NOMO-1 treated with dmso at 0.1 percent for 144 hours (cell line): ENCODE measurements at regions not wholly inside any gene's neighbourhood (a gene's known extent, or its start where the extent isn't known, plus 50 kb on each side); places are given as distances from the start of the nearest gene placed in this dataset.

Experiments
- DNase-seq: peaks from one replicate; lab custom pipeline; 2025; ENCODE audit not compliant: unreplicated experiment; lab: John Stamatoyannopoulos, UW

DNA sequence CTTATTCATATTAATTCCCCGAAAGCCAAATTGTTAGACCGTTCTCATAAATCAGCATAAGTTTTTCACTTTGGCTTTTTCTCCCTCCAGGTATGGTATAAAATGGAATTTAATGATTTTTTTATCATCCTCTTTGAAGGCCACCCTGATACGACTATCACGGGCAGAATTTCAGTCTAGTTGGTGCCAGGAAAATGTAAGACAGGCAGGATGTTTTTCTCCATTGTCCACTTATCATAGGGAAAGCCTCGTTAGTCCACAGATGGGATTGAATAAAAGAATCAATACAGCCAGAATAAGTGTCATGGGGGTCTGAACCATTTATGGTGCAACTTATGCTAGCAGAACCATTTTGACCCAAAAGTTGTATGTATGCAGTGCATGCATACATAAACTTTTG, 566.0 kb upstream of the ARGLU1 start:
- DNase-seq: no peak

DNA sequence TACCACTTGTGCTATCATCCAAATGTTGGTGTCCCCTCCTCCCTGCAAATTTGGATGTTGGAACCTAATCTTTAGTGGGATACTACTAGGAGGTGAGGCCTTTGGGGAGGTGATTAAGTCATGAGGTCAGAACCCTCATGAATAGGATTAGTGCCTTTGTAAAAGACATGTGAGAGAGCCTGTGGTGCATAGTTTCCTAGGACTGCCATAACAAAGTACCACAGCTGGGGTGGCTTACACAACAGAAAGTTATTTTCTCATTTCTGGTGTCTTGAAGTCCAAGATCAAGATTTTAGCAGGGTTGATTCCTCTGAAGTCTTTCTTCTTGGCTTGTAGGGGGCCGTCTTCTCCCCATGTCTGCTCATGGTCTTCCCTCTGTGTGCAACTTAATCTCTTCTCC, 562.6 kb upstream of the ARGLU1 start:
- DNase-seq: no peak

DNA sequence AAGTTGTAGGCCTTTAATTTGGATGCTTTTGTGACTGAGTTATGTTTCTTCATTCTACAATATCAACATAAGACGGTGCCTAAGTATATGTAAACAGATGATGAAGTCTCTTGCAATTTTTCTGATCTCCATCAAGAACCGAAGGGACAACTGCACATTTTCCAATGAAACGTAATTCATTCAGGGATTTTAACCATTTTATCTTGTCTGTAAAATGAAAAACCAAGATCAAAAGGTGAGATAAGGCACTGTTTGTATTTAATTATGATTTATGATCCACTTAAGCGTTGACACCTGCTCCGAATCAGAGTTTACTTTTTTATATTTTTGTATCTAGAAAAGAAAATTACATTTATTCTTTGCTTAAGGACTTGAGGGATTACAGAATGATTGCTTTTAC, 556.8 kb upstream of the ARGLU1 start:
- no peak for DNase-seq

GRCh38 chr13:107124129-107124718, 556.3 kb upstream of the ARGLU1 start:
- no peak for DNase-seq

- no peak for DNase-seq
Measured at GRCh38 chr13:107121793-107122192, 553.9 kb upstream of the ARGLU1 start.

DNA sequence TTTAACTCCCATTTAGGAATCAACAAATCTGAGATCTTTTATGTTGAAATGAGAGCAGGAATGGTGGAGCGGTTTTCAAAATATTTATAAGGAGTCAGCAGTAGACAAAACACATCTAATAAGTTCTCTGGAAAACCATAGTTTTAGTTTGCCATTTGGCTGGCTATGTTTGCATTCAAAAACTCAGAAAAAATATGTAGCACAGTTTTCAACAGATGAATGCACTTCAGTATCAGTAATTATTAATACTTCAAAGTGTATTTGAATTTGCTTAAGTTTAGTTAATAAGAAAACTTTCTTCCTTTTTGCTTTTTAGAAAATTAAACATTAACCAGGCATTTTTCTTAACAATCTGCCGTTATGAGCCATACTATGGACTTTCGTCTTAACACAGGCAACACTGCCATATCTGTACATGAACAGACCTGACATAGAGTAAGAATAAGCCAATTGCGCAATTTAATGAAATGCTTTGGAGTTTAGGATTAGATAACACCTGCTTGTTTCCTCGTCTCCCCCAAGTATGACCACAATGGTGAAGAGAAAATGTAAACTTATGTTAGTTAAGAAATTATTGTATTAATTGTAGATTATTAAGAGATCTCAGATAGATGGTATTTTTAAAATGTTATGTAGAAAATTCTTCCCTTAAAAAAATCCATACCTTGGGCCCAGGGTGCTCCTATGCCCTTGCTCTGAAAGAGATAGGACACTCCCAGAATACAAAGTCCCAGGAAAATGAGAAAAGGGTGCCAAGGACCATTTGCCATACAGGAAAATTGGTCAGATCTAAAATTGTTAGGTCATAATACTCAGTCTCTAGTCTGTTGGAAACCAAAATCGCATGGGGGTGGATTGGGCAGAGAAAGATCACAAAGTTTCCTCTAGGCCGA, 552.3 kb upstream of the ARGLU1 start:
- no peak for DNase-seq

GRCh38 chr13:107118506-107118905, 550.6 kb upstream of the ARGLU1 start:
- DNase-seq: no peak

DNA sequence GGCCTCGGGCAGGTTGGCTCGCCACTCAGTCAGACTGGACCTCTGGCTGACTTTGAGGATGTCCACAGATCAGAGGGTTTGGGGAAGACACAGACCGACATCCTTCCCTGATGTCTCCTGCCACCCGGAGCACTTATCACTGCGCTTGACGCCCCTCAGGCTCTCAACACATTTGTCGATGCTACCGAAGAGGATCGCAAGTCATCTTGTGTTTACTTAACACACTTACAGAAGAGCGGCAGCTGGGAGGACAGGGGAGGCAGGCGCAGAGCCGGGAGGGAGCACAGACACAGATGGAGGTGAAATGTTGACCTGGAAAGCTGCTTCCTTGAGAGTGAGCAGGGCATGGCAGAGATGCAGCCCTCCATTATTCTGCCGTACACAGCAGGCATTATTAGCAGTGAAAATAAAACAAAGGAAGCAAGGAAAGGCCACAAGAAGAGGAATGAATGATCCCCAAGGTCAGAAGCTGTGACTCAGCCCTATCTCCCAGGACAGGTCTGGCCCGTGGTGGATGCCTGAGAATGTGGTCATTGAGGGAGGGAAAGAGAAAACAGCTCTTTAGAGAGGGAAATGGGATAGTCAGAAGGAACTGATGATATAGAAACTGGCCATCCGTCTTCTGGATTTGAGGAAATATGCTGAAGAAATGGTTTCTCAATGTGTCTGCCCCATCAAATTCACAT, 549.5 kb upstream of the ARGLU1 start:
- no peak for DNase-seq

DNA sequence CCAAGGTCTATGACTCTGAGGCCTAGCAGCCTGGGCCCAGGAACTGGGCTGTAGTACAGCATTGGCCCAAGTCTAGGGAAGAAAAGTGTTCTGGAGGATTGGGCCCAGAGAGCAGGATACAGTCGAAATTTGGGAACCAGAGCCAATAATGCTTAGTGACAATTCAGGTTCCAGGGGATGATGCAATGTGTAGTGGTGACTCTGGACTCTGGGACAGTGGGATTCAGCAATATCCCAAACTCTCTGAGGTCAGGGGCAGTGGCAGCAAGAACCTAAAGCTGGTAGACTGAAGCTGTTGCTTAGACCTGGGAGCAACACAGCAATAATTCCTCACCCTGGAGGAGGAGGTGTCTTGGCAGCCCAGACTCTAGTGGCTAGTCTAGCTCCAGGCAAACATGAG, 545.5 kb upstream of the ARGLU1 start:
- no peak for DNase-seq

DNA sequence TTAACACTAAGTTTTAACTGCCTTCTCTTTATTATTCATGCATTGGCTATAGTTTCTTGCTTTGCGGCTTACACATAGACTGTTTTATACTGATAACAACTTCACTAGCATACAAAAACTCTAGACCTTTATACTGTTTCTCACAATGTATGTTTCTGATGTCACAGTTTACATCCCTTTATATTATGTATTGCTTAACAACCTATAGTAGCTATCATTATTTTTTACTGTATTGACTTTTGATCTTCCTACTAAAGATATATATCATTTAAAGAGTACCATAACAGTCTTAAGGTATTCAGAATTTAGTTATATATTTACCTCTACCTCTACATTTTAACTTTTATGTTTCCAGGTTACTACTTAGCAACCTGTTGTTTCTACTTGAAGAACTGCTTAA, 543.3 kb upstream of the ARGLU1 start:
- no peak for DNase-seq

DNA sequence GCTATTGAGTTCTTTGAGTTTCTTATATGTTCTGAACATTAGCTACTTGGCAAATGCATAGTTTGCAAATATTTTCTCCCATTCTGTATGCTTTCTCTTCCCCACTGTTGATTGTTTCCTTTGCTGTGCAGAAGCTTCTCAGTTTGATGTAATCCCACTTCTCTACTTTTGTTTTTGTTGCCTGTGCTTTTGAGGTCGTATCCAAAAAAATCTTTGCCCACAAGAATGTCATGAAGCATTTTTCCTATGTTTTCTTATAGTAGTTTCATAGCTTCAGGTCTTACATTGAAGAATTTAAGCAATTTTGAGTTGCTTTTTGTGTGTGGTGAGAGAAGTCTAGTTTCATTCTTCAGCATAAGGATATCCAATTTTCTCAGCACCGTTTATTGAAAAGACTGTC, 536.7 kb upstream of the ARGLU1 start:
- no peak for DNase-seq

- no peak for DNase-seq
Measured at GRCh38 chr13:107102676-107103075, 534.7 kb upstream of the ARGLU1 start.

DNA sequence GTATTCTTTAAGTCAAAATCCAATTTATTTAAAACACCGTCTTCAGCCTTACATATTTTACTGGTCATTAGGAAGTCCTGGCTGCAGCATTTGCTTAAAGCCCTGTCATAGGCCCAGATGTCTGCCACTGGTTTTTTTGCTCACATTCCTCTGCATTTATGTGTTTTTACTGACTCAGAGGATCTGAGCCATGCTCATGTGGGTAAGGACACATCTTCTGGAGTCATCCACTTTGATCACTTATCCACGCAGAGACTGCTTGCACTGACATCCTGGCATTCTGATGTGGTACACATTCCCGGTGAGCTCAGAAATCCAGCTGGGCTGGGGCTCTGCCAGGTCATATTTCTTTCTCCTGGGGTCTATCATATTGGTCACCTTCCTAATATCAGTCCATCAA, 531.7 kb upstream of the ARGLU1 start:
- DNase-seq: no peak

DNA sequence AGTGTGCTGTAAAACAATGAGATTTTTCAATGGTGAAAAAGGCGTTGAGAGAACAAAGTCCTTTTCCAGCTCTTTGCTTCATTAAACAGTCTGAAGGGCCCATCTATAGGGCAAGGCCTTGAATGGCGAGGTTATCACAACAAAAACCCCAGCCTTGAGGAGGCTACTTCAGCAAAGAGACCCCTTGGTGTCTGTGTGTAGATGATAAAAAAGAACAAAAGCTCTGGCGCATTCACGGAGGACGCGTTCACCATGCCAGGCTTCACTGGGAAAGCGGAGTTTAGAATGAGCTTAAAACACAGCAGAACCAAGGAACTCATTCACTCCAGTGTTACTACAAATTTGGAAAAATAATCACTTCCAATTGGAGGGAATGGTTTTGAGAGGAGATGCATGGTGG, 530.0 kb upstream of the ARGLU1 start:
- no peak for DNase-seq

GRCh38 chr13:107095876-107096275, 527.9 kb upstream of the ARGLU1 start:
- no peak for DNase-seq

- DNase-seq: no peak
Measured at GRCh38 chr13:107091861-107092260, 523.9 kb upstream of the ARGLU1 start.

- no peak for DNase-seq
Measured at GRCh38 chr13:107091428-107091827, 523.5 kb upstream of the ARGLU1 start.

- DNase-seq: no peak
Measured at GRCh38 chr13:107088061-107088460, 520.1 kb upstream of the ARGLU1 start.

DNA sequence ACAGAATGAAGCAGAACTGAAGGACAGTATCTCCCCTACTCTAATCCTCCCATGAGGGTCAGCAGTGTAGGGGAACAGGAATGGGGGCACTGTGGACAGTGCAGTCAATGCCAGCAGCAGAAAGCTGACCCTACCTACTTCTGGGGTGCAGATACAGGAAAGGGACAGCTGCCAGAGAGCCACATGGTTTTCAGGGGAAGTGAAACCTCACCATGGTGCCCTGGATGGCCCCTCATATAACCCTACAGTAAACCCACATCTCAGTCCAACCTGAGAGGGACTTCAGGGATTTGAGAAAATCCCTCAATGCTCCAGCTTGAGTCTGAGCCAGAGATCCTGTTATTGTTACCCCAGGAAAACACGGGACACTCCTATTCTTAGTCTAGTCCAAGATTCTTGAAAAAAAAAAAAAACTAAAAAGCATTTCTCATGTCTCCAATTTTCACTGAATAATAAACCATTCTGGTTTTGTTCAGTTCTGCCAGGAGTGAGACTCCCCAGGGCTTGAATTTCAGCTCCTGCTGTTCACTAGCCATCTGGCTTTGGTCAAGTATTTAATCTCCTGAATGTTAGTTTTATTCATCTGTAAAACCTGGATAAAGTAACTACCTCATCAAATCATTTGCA, 511.6 kb upstream of the ARGLU1 start:
- no peak for DNase-seq

GRCh38 chr13:107078229-107078765, 510.4 kb upstream of the ARGLU1 start:
- DNase-seq: no peak

DNA sequence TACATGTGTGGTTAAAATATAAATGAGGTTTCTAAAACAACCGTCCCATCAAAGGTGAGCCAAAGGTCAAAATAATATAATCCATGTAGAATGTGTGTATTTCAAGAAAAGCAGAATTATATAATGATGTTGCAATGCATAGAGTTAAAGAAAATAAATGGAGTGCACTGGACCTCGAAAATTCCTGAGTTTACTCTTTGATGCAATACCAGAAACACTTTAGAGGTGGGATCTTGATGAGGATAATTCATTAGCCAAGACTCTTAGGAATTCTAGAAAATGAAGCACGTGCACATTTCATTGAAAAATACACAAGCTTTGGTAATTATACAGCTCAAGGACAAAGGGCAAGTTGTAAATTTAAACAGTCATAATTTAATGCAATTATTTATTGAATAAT, 508.9 kb upstream of the ARGLU1 start:
- DNase-seq: no peak
